HG03039 (cell line): ENCODE measurements at regions not wholly inside any gene's neighbourhood (a gene's known extent, or its start where the extent isn't known, plus 50 kb on each side); places are given as distances from the start of the nearest gene placed in this dataset.

ENCODE experiments used
- ATAC-seq: cut with Tn5 transposase; IDR thresholded peaks from one replicate; pipeline ENCODE4 v1.9.1; 2021; ENCODE audit warnings: mild to moderate bottlenecking, moderate library complexity; ENCODE audit not compliant: unreplicated experiment

DNA sequence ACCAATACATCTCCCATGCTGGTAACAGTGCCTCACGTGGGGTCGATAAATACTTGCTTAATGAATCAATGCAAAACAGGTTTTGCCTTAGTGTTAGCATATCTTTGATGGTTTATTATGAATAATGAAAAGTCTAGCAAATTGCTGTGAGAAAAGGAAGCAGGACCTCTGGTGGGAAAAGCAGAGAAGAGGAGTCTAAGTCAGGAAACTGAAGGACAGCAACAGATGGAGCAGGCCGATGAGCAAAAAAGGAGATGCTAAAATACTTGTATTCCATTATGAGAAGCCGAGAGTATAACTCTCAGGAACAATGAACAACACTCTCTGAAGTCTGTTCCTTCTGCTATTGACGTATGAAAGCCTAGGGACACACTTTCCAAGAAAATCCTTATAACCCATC lies 555.2 kb upstream of the KLHL29 start:
- no peak for ATAC-seq

GRCh38 chr2:22832196-22832595 lies 552.8 kb upstream of the KLHL29 start:
- no peak for ATAC-seq

- ATAC-seq = no peak
Observed at GRCh38 chr2:22838461-22838860, 546.5 kb upstream of the KLHL29 start.

DNA sequence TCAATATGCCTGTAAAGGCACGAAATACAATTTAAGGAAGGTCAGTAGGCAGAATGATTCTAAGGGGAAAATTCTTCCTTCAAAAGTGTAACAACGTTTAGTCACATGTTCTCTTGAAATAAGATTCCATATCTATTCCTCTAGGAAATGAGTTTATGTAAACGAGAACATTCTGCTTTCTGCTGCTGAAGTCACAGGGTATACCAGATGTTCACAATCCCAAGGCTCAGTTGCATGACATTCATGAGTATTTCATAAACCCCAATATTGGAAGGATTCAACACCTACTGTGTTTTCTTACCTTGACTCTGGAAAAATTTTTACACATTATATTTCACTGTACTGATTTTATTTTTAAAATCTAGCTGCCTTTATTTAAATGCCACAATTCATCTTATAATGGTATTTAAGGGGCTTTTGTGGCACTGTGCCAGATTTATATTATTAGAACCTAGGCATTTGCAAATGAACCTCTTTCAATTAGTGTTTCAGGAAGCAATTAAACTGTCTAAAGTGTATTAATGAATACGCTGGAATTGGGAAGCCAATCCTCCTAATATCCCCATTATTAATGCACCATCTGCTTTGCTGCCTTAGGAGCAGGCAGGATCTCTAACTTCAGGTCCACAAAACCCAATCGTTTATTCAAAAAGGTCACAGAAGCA lies 542.6 kb upstream of the KLHL29 start:
- no peak for ATAC-seq

DNA sequence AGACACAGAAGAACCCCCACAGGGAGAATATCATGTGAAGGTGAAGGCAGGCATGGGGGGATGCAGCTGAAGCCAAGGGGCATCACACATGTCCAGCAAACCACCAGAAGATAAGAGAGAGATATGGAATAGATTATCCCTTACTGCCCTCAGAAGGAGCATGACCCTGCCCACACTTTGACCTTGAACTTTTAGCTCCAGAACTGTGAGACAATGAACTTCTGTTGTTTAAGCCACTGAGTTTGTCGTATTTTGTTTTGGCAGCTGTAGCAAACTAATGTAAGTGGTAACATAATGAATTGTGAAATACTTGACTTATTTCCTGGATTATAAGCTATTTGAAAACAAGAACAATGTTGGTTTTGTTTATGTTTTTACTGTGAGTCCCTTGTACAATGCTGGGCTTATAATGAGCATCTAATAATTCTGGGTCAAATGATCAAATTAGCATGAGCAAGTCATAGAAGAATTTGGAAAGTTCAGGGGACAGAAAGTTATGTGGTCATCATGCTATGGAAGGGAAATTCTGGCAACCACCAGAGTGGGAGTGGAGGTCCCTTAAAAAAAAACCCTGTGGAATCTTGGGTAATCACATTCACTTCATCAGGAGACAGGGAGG lies 541.0 kb upstream of the KLHL29 start:
- ATAC-seq = no peak

DNA sequence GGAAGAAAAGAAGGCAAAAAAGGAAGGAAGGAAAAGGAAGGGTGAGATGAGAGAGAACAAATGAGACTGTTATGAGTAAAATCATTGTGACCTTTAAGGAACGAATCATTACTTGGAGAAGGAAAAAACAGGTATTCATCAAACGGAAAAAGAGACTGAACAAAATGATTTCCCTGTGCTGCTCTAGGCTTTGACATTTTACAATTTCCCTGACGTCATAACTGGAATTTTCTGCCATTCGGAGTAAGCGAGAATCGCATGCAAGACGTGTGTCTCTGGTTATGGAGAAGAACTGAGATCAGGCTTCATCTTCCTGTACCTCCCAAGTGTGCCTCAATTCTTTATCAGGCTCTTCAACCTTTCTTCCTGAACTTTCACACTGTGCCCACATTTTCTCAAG lies 534.7 kb upstream of the KLHL29 start:
- no peak for ATAC-seq

DNA sequence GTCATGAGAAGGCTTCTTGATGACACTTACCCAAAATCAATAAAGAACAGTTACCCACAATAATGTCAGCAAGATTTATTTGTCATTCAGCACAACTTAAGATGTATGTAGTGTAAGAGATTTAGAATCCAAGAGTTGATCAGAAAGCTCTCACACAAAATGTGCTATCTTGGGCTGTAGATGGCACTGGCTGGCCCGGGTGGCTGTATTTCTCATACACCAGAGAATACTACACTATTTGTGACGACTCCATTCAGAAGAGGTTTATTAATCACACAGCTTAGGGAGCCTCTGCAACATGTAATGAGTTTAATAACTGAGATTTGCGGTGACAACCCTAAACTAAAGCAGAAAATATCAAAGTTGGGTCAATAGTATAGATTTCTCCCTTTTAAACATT lies 530.4 kb upstream of the KLHL29 start:
- ATAC-seq = no peak

DNA sequence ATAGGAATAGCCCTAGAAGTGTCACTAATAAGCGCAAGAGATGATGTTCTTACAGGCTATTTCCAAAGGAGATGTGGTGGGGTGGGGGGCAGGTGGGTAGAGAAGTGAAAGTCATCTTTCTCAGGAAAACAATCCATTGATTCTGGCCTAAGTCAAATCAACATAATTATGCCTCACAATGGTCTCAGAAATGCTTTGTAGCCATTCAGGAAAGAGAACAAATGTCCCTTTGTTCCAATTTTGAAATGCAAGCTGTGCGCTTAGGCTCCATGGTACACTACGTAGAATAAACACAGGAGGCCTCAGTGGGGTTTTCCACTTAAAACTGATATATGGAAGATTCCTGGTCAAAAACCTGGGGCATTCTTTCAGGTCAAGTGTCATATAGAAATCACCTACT lies 529.9 kb upstream of the KLHL29 start:
- ATAC-seq = no peak

DNA sequence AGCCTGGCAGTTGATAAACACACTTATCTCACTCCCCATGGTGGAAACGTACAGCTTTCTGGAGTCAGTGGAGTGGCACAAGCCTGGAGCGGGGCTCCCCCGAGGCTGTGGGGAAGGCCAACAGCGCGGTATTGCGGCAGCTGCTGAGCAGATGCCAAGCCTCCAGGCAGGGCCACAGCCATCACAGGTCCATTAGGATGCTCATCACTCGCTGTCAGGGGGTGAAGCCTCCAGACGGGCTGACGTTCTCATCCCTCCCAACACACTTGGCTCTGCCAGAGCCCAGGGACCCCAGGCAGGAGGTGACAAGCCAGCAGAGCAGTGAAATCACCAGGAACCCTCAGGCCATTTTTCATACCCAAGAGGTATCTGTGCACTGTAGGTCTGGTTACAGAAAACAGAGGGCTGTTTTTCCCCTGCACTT lies 529.2 kb upstream of the KLHL29 start:
- no peak for ATAC-seq

DNA sequence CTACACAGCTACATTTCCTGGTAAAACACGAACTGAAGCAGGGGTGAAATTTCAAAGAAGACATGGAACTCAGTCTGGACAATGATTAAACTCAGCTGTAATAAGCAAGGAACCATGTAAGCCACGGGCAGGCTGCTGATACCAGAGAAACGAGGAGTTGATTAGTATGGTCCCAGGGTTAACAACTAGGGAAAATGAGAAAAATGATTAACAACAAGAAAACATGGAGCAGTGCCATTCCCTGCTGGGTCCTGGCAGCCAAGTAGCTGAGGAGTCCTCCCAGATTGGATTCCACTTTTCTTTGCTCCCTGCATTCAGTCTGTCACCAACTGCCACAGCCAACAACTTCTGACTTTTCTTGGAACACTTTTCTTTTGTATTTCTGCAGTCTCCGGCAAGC lies 517.0 kb upstream of the KLHL29 start:
- ATAC-seq = no peak

- ATAC-seq = no peak
Observed at GRCh38 chr2:22878121-22878520, 506.9 kb upstream of the KLHL29 start.

GRCh38 chr2:22879009-22879863 lies 505.7 kb upstream of the KLHL29 start:
- no peak for ATAC-seq

DNA sequence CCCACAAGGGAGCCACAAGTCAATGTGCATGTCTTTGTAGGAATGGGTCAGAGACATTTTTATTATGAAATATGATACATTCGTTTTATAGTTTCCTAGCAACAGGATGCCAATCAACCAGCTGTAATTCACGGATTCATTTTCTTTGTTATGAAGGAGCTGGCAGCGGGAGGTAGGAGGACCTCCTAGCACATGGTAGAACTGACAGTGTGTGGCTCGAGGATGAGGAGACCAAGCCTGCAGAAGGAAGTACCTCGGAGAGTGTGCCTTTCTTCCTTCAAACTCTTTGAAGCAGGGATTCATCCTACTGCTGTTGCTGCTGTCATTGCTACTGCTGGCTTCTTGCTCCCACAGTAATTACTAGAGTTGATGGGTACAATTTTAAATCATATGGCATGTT lies 504.8 kb upstream of the KLHL29 start:
- no peak for ATAC-seq

DNA sequence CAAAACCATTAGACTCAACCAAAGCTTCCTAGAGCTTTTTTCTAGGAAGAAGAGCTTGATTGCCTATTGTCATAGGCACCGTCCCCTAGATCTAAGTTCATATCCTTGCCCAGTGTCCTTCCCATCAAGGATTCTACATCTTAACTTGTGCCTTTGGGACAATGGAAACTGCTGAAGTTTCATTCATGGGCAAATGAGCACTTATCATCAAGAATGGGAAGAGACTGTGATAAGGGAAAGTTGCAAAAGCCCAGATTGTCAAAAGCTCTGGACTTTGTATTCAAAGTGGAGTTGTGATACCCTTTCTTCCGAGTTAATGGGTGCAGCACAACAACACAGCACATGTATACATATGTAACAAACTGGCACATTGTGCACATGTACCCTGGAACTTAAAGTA lies 503.0 kb upstream of the KLHL29 start:
- no peak for ATAC-seq

GRCh38 chr2:22882643-22883042 lies 502.3 kb upstream of the KLHL29 start:
- ATAC-seq = no peak

- no peak for ATAC-seq
Observed at GRCh38 chr2:22883054-22883453, 501.9 kb upstream of the KLHL29 start.

GRCh38 chr2:22885245-22885644 lies 499.7 kb upstream of the KLHL29 start:
- ATAC-seq = no peak

DNA sequence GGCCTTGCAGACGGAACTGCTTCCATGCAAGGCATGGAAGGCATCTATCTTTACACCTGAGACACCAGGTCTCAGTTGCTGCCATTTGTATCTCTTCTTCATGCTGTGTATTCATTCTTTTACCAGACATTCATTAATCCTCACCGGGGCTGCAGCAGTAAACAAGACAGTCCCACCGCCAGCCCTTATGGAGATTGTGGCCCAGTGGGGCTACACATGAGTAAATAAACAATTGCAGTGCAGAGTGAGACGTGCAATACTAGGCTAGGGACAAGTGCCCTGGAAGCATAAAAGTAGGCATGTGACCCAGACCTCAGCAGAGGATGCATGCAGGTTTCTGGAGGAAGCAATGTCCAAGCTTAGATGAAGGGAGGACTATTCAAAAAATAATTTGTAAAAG lies 497.6 kb upstream of the KLHL29 start:
- no peak for ATAC-seq

GRCh38 chr2:22887845-22888244 lies 497.1 kb upstream of the KLHL29 start:
- no peak for ATAC-seq

GRCh38 chr2:22890132-22890531 lies 494.8 kb upstream of the KLHL29 start:
- ATAC-seq = no peak

- no peak for ATAC-seq
Observed at GRCh38 chr2:22893761-22894517, 491.0 kb upstream of the KLHL29 start.
